ENCODE measurements at regions not wholly inside any gene's neighbourhood (a gene's known extent, or its start where the extent isn't known, plus 50 kb on each side); places are given as distances from the start of the nearest gene placed in this dataset.
"Not testable (repeated sequence)": the region's sequence is repeated elsewhere in the genome, so short reads cannot be mapped to it uniquely, and the experiment has no call there.

GRCh38 chr15:77944002-77944867, 133.3 kb downstream of the TBC1D2B start:
- no peak for TF ChIP-seq CTCF (IDR thresholded peaks at IDR 0.05)
- intact Hi-C loops (cut with DNase I): no loop called here

GRCh38 chr15:77942611-77943211, 134.8 kb downstream of the TBC1D2B start:
- intact Hi-C loops (cut with DNase I): no loop called here
- DNase-seq (ENCODE audit: low spot score in 2 of 2): no peak
- Histone ChIP-seq H3K4me3 (no peak overlapping the region), H3K4me1 (peaks cover 0 to 5% of the 10 kb centered on the region in 2 donors), H3K9me3 (no peaks in the 10 kb centered on the region), H3K36me3 (no peaks in the 10 kb centered on the region), H3K27ac (no peak overlapping the region), H3K27me3 (no peaks in the 10 kb centered on the region)
- no peak for TF ChIP-seq CTCF (IDR thresholded peaks at IDR 0.05)

More at GRCh38 chr15:77944002-77944867, 133.3 kb downstream of the TBC1D2B start:
- Histone ChIP-seq H3K4me3 (peak overlapping the region; percentile 61 to 69), H3K9me3 (no peaks in the 10 kb centered on the region), H3K36me3 (no peaks in the 10 kb centered on the region), H3K27ac (peak overlapping the region; percentile 70 to 77), H3K4me1 (peaks cover 0 to 5% of the 10 kb centered on the region in 2 donors), H3K27me3 (no peaks in the 10 kb centered on the region)
- peak; percentile 50 to 93 for DNase-seq (ENCODE audit: low spot score in 2 of 2)

- intact Hi-C loops (cut with DNase I); H3K27me3 ChIP-seq; H3K36me3 ChIP-seq; H3K27ac ChIP-seq; H3K4me1 ChIP-seq; H3K4me3 ChIP-seq; DNase-seq (ENCODE audit: low spot score in 2 of 2); H3K9me3 ChIP-seq: not testable (repeated sequence)
Measured at GRCh38 chr15:77941090-77941827, 136.3 kb downstream of the TBC1D2B start.

GRCh38 chr15:77940381-77940947, 137.0 kb downstream of the TBC1D2B start:
- intact Hi-C loops (cut with DNase I): no loop called here
- no peak for DNase-seq (ENCODE audit: low spot score in 2 of 2)
- no peaks in the 10 kb centered on the region for H3K36me3 ChIP-seq
- H3K4me1 ChIP-seq: peaks cover 0 to 5% of the 10 kb centered on the region in 2 donors
- TF ChIP-seq CTCF (IDR thresholded peaks at IDR 0.05): no peak
- H3K27ac ChIP-seq: no peak overlapping the region
- no peak overlapping the region for H3K4me3 ChIP-seq
- no peaks in the 10 kb centered on the region for H3K27me3 ChIP-seq
- no peaks in the 10 kb centered on the region for H3K9me3 ChIP-seq

- TF ChIP-seq CTCF (IDR thresholded peaks at IDR 0.05): no peak
- DNase-seq (ENCODE audit: low spot score in 2 of 2): no peak
Measured at GRCh38 chr15:77939851-77940250, 137.7 kb downstream of the TBC1D2B start.

GRCh38 chr15:77939026-77939425, 138.5 kb downstream of the TBC1D2B start:
- H3K27me3 ChIP-seq; DNase-seq (ENCODE audit: low spot score in 2 of 2); H3K4me1 ChIP-seq; intact Hi-C loops (cut with DNase I); H3K9me3 ChIP-seq; H3K36me3 ChIP-seq; H3K27ac ChIP-seq; H3K4me3 ChIP-seq: not testable (repeated sequence)

More at GRCh38 chr15:77939851-77940250, 137.7 kb downstream of the TBC1D2B start:
- intact Hi-C loops (cut with DNase I): no loop called here
- Histone ChIP-seq H3K36me3 (no peaks in the 10 kb centered on the region), H3K4me1 (peaks cover 0 to 5% of the 10 kb centered on the region in 2 donors), H3K9me3 (no peaks in the 10 kb centered on the region), H3K27ac (no peak overlapping the region), H3K4me3 (no peak overlapping the region), H3K27me3 (no peaks in the 10 kb centered on the region)

GRCh38 chr15:77938546-77938945, 139.0 kb downstream of the TBC1D2B start:
- H3K27ac ChIP-seq; H3K27me3 ChIP-seq; H3K9me3 ChIP-seq; H3K4me1 ChIP-seq; H3K4me3 ChIP-seq; intact Hi-C loops (cut with DNase I); H3K36me3 ChIP-seq; DNase-seq (ENCODE audit: low spot score in 2 of 2): not testable (repeated sequence)

- H3K36me3 ChIP-seq; intact Hi-C loops (cut with DNase I); DNase-seq (ENCODE audit: low spot score in 2 of 2); H3K4me1 ChIP-seq; H3K9me3 ChIP-seq; H3K27ac ChIP-seq; H3K4me3 ChIP-seq; H3K27me3 ChIP-seq: not testable (repeated sequence)
Measured at GRCh38 chr15:77936567-77936966, 140.9 kb downstream of the TBC1D2B start.

GRCh38 chr15:77934516-77934915, 143.0 kb downstream of the TBC1D2B start:
- H3K27me3 ChIP-seq; H3K4me1 ChIP-seq; DNase-seq (ENCODE audit: low spot score in 2 of 2); H3K27ac ChIP-seq; intact Hi-C loops (cut with DNase I); H3K36me3 ChIP-seq; H3K9me3 ChIP-seq; H3K4me3 ChIP-seq: not testable (repeated sequence)

Measured in ascending aorta (tissue), 2 donors.